ENCODE measurements at regions not wholly inside any gene's neighbourhood (a gene's known extent, or its start where the extent isn't known, plus 50 kb on each side); places are given as distances from the start of the nearest gene placed in this dataset.

- DNase-seq (ENCODE audit: low spot score) = no peak
- no peak for TF ChIP-seq CTCF (conservative IDR thresholded peaks at IDR 0.05; ENCODE audit: low read depth)
- ChIA-PET CTCF (no interaction called here), POLR2A (ENCODE audit: low non-redundant PET) (no interaction called here)
- no peak overlapping the region for H3K27ac ChIP-seq
These were observed 78.0 kb downstream of the RGS13 start for GRCh38 chr1:192713921-192714320.

DNA sequence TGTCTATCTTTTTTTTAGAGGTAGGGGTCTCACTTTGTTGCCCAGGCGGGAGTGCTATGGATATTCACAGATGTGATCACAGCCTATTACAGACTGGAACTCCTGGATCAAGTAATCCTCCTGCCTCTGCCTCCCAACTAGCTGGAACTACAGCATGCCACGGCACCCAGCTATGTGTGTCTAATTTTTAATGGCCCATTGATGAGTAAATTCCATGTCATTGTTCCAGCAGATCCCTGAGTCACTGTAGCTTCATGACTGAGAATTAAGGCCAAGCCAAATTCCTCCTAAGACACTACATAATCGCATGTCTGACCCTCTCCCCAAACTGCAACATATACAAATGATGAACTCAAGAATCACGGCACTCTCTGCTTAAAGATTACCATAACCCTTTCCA is 84.2 kb upstream of the RGS2 start:
- H3K27ac ChIP-seq = no peak overlapping the region
- CTCF ChIA-PET = no interaction called here

GRCh38 chr1:192726820-192727504 is 81.9 kb upstream of the RGS2 start:
- ChIA-PET POLR2A (ENCODE audit: low non-redundant PET) (no interaction called here), CTCF (no interaction called here)
- TF ChIP-seq CTCF (conservative IDR thresholded peaks at IDR 0.05; ENCODE audit: low read depth) = no peak
- peak; percentile 30 for DNase-seq (ENCODE audit: low spot score)
- no peak overlapping the region for H3K27ac ChIP-seq

More for the DNA sequence above, 84.2 kb upstream of the RGS2 start:
- POLR2A ChIA-PET (ENCODE audit: low non-redundant PET) = no interaction called here
- DNase-seq (ENCODE audit: low spot score) = peak; percentile 22
- no peak for TF ChIP-seq CTCF (conservative IDR thresholded peaks at IDR 0.05; ENCODE audit: low read depth)

DNA sequence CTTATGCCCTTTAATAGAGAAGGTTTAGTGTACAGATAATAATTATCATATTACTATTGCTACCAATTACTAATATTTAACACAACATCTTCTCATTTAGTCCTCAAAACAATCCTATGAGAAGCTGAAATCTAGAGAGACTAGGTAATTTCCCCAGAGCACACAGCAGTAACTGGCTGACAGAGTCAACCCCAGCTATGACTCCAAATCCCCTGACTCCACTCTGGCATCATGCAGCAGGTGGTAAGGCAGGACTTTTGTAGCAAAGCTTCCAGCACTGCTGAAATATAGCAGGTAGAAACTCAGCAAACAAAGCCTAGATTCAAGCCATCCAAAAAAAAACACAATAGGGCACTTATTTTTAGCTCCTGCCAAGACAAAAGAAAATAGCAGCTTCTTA is 79.3 kb upstream of the RGS2 start:
- no peak for DNase-seq (ENCODE audit: low spot score)
- ChIA-PET POLR2A (ENCODE audit: low non-redundant PET) (no interaction called here), CTCF (interaction anchor here (0.5 to 1.2 kb wide), 3 partner anchors 28 to 135 kb away, joined by 3 to 4 read pairs (median 4); no protein-coding TSS in a partner anchor)
- no peak for TF ChIP-seq CTCF (conservative IDR thresholded peaks at IDR 0.05; ENCODE audit: low read depth)
- H3K27ac ChIP-seq = no peak overlapping the region

- no peak for TF ChIP-seq CTCF (conservative IDR thresholded peaks at IDR 0.05; ENCODE audit: low read depth)
These were observed 78.6 kb upstream of the RGS2 start for GRCh38 chr1:192730198-192730597.

DNA sequence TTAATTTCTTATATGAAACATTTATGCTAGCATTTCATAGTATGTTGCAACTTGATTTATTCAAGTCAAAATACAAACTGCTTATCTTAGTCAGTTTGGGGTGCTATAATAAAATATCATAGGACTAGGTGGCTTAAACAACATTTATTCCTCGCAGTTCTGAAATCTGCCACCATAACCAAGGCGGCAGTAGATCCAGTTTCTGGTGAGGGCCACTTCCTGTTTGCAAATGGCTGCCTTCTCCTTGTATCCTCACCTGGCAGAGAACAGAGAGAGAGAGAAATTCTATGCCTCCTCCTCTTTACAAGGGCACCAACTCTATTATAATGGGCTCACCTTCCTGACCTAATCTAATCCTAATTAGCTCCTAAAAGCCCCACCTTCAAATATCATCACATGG is 76.1 kb upstream of the RGS2 start:
- POLR2A ChIA-PET (ENCODE audit: low non-redundant PET) = no interaction called here
- DNase-seq (ENCODE audit: low spot score) = no peak
- TF ChIP-seq CTCF (conservative IDR thresholded peaks at IDR 0.05; ENCODE audit: low read depth) = no peak

More at GRCh38 chr1:192730198-192730597, 78.6 kb upstream of the RGS2 start:
- POLR2A ChIA-PET (ENCODE audit: low non-redundant PET) = no interaction called here
- H3K27ac ChIP-seq = no peak overlapping the region
- no peak for DNase-seq (ENCODE audit: low spot score)
- CTCF ChIA-PET = interaction anchor here (1.0 to 1.2 kb wide), 2 partner anchors 28 to 75 kb away, joined by 3 to 4 read pairs; no protein-coding TSS in a partner anchor

More for the DNA sequence above, 76.1 kb upstream of the RGS2 start:
- CTCF ChIA-PET = no interaction called here
- no peak overlapping the region for H3K27ac ChIP-seq

Data from RWPE1 (cell line).